ENCODE measurements at regions not wholly inside any gene's neighbourhood (a gene's known extent, or its start where the extent isn't known, plus 50 kb on each side); places are given as distances from the start of the nearest gene placed in this dataset.
"Not testable (repeated sequence)": the region's sequence is repeated elsewhere in the genome, so short reads cannot be mapped to it uniquely, and the experiment has no call there.

DNA sequence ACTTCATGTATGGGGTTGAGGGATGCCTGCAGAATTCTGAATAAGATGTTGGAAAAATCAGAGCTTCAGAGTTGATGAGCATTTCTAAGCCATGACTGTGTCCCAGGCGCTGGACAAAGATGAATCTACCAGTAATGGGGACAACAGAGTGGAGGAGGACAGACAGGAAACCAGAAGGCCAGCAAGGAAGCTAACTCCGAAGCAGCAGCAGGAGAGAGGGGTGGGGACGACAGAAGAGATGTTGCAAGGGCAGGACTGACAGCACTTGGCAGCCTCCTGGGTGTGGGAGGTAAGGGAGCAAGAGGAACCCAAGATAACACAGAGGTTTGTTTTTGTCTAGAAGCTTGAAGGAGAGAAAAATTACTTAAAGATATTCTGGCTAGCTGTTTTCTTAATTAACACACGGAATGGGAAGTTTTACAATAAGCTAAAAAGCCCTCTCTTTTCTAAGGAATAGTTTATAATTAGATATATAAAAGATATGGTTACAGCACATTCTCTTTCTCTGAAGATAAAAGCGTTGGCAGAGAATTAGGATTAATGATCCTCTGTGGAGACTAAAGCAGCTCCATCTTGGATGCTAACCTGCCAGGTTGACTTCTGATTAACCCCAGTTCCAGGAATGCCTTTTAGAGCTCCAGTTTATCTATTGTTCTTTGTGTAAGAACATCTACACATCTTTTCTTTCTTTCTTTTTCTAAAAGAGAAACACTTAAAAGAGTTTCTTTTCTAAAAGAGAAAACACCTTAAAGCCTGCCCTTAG, 92.7 kb downstream of the TENT5C start:
- intact Hi-C loops (cut with DNase I), result no loop called here
- DNase-seq, result peak in 3 of 42 donors; percentile 24 to 51 (median 44)

DNA sequence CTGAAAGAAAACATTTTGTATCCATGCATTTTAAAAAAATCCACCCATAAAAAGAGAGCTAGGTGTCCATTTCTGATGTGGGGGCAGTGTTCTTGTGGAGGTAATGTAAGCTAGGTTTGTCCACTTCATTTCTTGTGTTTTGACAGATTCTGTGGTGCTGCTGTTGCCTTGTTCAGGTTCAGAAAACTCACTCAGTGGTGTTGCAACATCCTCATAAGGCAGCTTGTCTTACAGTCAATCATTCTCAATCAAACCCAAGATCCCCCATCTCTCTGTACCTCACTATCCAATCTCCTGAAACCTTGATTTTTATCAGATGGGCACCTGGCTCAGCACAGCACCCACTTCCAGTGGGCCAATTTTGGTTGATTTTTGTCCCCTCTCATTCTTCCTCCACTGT, 94.1 kb downstream of the TENT5C start:
- intact Hi-C loops (cut with DNase I), result no loop called here
- DNase-seq, result no peak

DNA sequence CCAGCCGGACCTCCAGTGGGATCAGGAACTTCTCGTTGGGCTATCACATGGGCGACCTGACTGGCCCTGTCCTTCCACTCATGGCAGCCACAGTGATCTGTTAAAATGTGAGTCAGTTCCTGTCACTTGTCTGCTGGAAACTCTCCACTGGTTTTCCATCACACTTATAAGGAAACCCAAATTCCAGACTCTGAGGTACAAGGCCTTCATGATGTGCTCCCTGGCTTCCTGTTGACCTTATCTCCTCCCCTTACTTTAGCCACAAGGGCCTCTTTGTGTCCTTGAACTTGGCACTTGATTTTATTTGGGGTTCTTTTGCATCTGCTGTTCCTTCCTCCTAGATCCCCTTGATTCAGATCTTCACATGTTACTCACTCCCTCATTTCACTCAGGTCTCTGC, 96.8 kb downstream of the TENT5C start:
- DNase-seq, result no peak
- intact Hi-C loops (cut with DNase I), result no loop called here

DNA sequence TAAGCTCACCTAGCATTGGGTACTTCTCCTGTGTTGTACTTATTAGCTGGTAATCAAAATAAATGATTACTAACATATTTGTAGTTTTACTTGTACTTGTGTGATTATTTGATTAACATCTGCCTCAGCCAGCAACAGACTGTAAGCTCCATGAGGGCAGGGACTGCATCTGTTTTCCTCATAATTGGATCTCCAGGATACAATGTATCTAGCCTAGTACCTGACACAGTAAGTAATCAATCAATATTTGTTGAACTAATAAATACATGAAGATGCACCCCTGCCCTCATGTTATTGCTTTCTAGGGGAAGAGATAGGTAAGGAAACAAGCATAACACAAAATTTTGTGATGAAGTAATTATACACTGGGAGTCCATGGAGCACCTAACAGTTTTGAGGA, 101.5 kb downstream of the TENT5C start:
- intact Hi-C loops (cut with DNase I), result no loop called here
- DNase-seq, result no peak

DNA sequence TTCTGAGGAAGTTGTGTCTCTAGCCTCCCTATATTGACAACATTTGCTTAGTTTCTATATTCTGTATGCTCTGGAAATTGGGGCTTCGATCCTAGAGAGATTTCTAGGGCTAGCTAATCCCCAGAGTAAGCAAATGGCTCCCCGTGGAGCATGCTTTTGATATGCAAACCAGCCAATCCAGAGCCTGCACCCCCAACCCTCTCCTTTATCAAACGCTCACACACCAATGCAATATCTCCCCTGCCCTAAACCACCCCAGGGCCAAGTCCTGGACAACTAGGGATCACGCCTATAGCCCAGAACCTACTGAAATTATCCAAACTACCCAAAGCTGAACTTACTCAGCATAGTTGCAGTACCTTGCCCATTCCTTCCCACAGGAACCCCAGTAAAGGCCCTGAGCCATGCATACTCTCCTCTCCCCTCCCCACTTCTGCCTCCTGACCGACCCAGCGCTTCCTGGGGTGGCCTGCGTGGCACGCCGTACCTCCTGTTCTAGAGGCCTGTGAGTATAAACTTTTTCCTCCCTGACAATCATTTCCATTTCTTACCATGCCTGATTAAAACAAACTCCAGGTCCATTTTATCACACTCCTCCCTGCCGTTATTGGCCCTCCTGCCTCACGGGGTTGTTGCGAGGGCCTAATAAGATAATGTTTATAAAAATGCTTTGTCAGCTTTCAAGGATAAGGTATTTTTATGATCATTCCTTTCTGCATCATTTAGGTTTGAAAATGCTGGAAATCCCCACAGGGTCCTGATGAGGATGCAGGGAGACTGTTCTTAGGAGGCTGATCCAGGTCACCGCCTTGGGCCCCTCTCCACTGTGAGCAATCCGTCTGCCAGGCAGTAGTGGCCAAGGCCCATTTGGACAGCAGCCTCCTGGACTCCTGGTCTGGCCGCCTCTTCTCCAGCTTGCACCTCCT, 102.7 kb downstream of the TENT5C start:
- peak in 5 of 42 donors; percentile 5 to 44 (median 23) for DNase-seq
- intact Hi-C loops (cut with DNase I), result no loop called here

- intact Hi-C loops (cut with DNase I), result no loop called here
- no peak for DNase-seq
These were observed 103.4 kb downstream of the TENT5C start for GRCh38 chr1:117709249-117709691.

DNA sequence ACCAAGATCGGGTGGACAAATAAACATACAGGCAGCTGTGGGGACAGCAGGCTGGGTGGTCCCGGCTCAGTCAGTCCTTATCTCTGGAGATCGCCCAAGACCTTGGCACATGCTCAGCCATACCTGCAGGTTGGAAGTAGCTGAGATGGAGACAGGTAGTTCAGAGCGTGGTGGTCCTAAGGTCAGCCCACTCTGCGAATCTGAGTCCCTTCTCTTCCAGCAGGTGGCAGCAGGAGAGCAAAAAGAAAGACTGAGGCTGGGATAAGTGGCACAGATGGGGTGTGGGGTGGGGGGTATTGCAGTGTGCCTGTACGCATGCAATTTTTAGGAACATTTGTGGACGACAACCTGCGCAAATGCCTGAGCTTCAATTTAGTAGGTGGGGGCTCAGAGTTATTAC, 104.9 kb downstream of the TENT5C start:
- no peak for DNase-seq
- intact Hi-C loops (cut with DNase I), result no loop called here

- no peak for DNase-seq
- intact Hi-C loops (cut with DNase I), result no loop called here
These were observed 106.8 kb downstream of the TENT5C start for GRCh38 chr1:117712621-117713020.

DNA sequence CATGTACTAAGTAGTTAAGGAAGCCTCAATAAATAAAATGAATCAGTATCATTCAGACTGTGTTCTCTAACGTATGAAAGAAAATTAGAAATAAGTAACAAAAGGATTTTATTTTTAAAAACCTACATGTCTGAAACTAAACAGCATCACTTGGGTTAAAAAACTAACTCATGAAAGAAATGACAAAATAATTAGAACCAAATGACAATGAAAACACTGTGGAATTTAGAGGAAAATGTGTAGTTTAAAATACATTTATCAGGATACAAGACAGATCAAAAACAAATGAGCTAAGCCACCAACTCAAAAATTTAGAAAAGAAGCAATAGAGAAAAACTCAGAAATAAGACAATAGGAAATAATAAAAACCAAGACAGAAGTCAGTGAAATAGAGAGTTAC, 108.7 kb downstream of the TENT5C start:
- DNase-seq, result no peak
- intact Hi-C loops (cut with DNase I), result no loop called here

DNA sequence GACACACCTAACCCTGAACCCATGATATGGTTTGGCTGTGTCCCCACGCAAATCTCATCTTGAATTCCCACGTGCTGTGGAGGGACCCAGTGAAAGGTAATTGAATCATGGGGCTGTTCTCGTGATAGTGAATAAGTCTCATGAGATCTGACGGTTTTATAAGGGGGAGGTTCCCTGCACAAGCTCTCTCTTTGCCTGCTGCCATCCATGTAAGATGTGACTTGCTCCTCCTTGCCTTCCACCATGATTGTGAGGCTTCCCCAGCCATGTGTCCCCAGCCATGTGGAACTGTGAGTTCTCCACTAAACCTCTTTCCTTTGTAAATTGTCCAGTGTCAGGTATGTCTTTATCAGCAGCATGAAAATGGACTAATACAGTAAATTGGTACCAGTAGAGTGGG, 110.2 kb downstream of the TENT5C start:
- DNase-seq; intact Hi-C loops (cut with DNase I): not testable (repeated sequence)

- DNase-seq; intact Hi-C loops (cut with DNase I): not testable (repeated sequence)
These were observed 112.1 kb downstream of the TENT5C start for GRCh38 chr1:117717980-117718379.

DNA sequence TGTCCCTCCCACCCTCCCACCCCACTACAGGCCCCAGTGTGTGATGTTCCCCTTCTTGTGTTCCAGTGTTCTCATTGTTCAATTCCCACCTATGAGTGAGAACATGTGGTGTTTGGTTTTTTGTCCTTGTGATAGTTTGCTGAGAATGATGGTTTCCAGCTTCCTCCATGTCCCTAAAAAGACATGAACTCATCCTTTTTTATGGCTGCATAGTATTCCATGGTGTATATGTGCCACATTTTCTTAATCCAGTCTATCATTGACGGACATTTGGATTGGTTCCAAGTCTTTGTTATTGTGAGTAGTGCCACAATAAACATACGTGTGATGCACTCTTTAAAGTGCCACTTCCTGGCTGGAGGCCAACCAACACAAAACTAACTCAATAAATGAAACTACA, 112.7 kb downstream of the TENT5C start:
- intact Hi-C loops (cut with DNase I), result not testable (repeated sequence)

GRCh38 chr1:117719004-117719403, 113.2 kb downstream of the TENT5C start:
- intact Hi-C loops (cut with DNase I), result no loop called here
- no peak for DNase-seq

More for the DNA sequence above, 112.7 kb downstream of the TENT5C start:
- DNase-seq, result not testable (repeated sequence)

DNA sequence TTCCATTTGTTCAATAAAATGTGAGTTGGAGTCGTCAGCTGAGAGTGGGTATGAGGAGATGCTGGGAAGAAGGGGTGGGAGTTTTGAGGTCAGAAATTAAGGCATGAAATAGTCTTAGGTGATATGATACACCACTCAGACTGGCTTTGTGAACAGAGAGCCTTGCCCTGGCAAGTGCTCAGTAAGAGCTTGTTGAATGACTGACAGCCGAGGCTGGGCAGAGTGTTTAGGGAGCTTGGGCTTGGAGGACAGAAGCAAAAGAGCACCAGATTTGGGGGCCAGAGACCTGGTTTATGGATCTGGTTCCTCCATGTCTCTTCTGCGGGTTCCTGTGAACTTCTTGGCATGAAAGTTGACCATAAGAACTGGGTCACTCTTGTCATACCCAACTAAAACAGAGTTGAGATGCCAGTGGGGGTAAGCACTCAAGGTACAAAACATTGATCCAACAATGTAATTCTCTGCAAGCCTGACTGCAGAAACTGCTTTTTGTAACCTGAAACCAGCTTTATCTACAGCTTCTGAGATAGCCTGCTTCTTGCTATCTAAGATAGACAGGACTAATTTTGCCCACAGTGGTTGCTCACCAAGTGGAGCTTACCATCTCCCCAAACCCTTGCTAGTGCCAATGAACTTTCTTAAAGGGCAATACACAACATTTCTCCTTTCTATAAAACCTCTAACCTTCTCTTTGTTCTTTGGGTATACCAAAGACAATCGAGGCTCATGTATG, 126.4 kb downstream of the TENT5C start:
- no peak for DNase-seq

GRCh38 chr1:117732956-117733355, 127.1 kb downstream of the TENT5C start:
- DNase-seq, result no peak

More for the DNA sequence above, 126.4 kb downstream of the TENT5C start:
- intact Hi-C loops (cut with DNase I), result no loop called here

DNA sequence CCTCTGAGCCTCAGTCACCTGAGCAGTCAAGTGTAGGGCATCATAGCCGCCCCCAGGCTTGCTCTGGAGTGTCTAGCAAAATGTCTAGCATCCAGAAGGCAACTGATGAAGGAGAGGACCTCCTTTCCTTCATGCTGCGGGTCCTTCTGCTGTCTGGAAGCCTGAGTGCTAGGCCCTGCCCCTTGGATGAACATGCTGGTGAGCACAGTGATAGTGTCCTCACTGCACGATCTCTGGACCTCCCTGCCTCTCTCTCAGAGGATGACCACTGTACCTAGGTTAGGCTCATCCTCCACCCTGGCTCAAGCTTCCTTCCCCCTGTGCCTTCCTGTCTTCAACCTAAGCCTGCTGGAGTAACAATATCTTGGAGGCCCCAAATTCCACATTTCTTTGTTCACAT, 128.6 kb downstream of the TENT5C start:
- intact Hi-C loops (cut with DNase I), result no loop called here
- DNase-seq, result no peak

More at GRCh38 chr1:117732956-117733355, 127.1 kb downstream of the TENT5C start:
- intact Hi-C loops (cut with DNase I), result no loop called here

- intact Hi-C loops (cut with DNase I), result no loop called here
- DNase-seq, result no peak
These were observed 129.5 kb downstream of the TENT5C start for GRCh38 chr1:117735045-117735992.

GRCh38 chr1:117739504-117739903, 133.7 kb downstream of the TENT5C start:
- no peak for DNase-seq
- intact Hi-C loops (cut with DNase I), result no loop called here

Measured in head of caudate nucleus (tissue), 42 donors.